ENCODE measurements at regions not wholly inside any gene's neighbourhood (a gene's known extent, or its start where the extent isn't known, plus 50 kb on each side); places are given as distances from the start of the nearest gene placed in this dataset.

GRCh38 chr6:139676718-139677117, 302.3 kb upstream of the CITED2 start:
- no peak for DNase-seq (ENCODE audit: low read depth)

- DNase-seq (ENCODE audit: low read depth), result no peak
Measured at GRCh38 chr6:139666284-139666683, 291.8 kb upstream of the CITED2 start.

- no peak for DNase-seq (ENCODE audit: low read depth)
Measured at GRCh38 chr6:139663996-139664395, 289.5 kb upstream of the CITED2 start.

GRCh38 chr6:139659711-139660110, 285.3 kb upstream of the CITED2 start:
- DNase-seq (ENCODE audit: low read depth), result no peak

- no peak for DNase-seq (ENCODE audit: low read depth)
Measured at GRCh38 chr6:139659196-139659595, 284.7 kb upstream of the CITED2 start.

- DNase-seq (ENCODE audit: low read depth), result no peak
Measured at GRCh38 chr6:139657119-139657518, 282.7 kb upstream of the CITED2 start.

GRCh38 chr6:139655783-139656705, 281.6 kb upstream of the CITED2 start:
- no peak for DNase-seq (ENCODE audit: low read depth)

- no peak for DNase-seq (ENCODE audit: low read depth)
Measured at GRCh38 chr6:139654888-139655782, 280.7 kb upstream of the CITED2 start.

- no peak for DNase-seq (ENCODE audit: low read depth)
Measured at GRCh38 chr6:139654309-139654708, 279.9 kb upstream of the CITED2 start.

GRCh38 chr6:139653111-139653510, 278.7 kb upstream of the CITED2 start:
- DNase-seq (ENCODE audit: low read depth), result no peak

- no peak for DNase-seq (ENCODE audit: low read depth)
Measured at GRCh38 chr6:139650941-139651340, 276.5 kb upstream of the CITED2 start.

- DNase-seq (ENCODE audit: low read depth), result no peak
Measured at GRCh38 chr6:139649732-139650131, 275.3 kb upstream of the CITED2 start.

GRCh38 chr6:139649128-139649527, 274.7 kb upstream of the CITED2 start:
- no peak for DNase-seq (ENCODE audit: low read depth)

GRCh38 chr6:139648430-139649000, 274.1 kb upstream of the CITED2 start:
- no peak for DNase-seq (ENCODE audit: low read depth)

GRCh38 chr6:139647841-139648240, 273.4 kb upstream of the CITED2 start:
- no peak for DNase-seq (ENCODE audit: low read depth)

GRCh38 chr6:139647016-139647415, 272.6 kb upstream of the CITED2 start:
- peak; percentile 7 for DNase-seq (ENCODE audit: low read depth)

- DNase-seq (ENCODE audit: low read depth), result peak; percentile 14
Measured at GRCh38 chr6:139644821-139645220, 270.4 kb upstream of the CITED2 start.

GRCh38 chr6:139643986-139644385, 269.5 kb upstream of the CITED2 start:
- no peak for DNase-seq (ENCODE audit: low read depth)

GRCh38 chr6:139642346-139642745, 267.9 kb upstream of the CITED2 start:
- no peak for DNase-seq (ENCODE audit: low read depth)

GRCh38 chr6:139641376-139641775, 266.9 kb upstream of the CITED2 start:
- no peak for DNase-seq (ENCODE audit: low read depth)

GRCh38 chr6:139640921-139641320, 266.5 kb upstream of the CITED2 start:
- no peak for DNase-seq (ENCODE audit: low read depth)

- DNase-seq (ENCODE audit: low read depth), result no peak
Measured at GRCh38 chr6:139640448-139640847, 266.0 kb upstream of the CITED2 start.

- DNase-seq (ENCODE audit: low read depth), result no peak
Measured at GRCh38 chr6:139639507-139639906, 265.1 kb upstream of the CITED2 start.
